Stimulated activated CD8-positive, alpha-beta memory T cell treated with anti-CD3 and anti-CD28 coated beads, Interleukin-4, amount 100 ng/mL, for 24 hours (primary cell): ENCODE measurements at regions not wholly inside any gene's neighbourhood (a gene's known extent, or its start where the extent isn't known, plus 50 kb on each side); places are given as distances from the start of the nearest gene placed in this dataset.
"Not testable (repeated sequence)": the region's sequence is repeated elsewhere in the genome, so short reads cannot be mapped to it uniquely, and the experiment has no call there.

Experiments
- DNase-seq: peaks from one replicate; pipeline ENCODE4 v3.0.0-alpha.2; 2020; ENCODE audit warnings: low read depth

DNA sequence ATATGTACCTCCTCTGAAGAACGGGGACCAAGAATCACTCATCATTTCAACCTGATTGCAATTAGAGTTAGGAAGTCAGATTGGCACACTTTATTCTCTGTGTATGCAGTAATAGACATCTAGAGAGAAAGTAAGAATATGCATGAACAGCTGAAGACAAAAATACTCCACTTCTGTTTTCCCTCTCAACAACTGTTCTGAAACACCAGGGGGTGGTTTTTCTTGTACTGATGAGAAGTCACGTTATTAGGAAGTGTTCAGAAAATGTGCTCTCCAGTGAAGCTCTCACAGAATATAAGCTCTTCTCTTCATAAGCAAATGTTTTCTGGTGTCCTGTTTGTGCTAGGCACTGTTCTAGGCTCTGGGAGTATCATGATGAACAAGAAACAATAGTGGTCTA, 531.7 kb upstream of the C9orf72 start:
- no peak for DNase-seq

DNA sequence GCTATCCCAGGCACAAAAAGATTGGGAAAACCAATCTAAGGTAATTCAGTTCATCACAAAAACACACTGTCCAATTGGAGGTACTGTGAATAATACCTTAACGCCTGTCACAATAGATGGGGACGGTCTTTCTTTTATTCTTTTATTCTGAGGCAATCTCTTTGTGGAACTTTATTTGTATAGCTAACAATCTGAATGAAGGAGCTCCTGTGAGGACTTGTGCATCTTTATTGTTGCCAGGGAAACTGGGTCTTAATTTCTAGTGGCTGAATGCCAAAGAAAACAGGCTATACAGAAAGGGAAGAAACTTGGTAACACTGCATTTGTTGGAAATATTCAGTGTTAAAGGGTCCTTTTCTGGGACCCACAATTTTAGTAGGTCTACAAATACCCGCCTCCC, 546.9 kb upstream of the C9orf72 start:
- DNase-seq = no peak

DNA sequence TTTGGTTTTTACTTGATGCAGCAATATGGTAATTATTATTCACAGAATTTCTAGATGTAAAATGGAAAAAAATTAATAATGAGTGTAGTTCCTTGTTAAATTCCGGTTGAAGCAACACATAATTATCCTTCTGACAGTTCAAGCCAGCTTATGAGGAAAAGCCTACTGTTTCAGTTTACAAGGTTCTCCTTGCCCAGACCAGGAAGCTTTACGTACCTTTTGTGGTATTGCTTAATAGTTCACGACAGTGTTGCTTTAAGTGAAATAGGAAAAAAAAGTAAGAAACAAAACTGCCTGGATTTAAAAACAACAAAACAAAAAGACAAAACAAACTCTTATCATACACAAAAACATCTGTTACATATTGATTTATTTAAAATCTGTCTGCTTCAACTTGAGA, 547.3 kb upstream of the C9orf72 start:
- DNase-seq = no peak

DNA sequence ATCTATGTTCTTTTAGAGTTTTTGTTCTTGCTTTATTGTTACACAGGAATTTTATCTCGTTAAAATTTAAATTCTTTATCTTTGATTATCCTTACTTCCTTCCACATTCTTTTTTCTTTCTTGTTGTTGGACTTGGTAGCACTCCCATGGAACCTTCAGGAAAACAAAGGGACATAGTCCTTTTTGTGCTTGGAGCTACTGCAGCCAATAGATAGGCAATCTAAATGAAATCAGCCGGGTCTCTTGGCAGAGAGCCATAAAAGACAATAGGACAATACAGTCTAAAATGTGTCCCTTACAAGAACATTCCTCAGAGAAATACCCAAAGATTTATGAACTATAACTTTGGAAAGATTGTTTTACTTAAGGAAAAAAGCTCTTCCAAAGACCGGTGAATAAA, 548.1 kb upstream of the C9orf72 start:
- DNase-seq = no peak

DNA sequence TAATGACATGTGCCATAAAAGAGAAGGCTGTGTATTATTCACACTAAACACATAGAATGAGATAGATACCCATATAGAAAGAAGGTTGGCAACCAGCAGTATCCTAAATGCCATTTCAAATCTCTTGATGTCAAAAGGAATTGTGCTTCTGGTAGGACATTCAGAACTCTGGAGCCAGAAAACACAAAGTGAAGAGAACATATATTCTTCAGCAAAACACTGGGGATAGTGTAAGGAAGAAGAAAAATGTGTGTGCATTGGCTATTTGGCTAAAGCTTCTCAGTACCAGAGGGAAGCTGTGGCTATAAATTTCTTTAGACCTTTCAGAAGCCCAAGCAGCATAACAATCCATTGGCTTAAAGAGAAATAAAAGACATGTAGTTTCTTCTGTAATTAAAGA, 551.6 kb upstream of the C9orf72 start:
- no peak for DNase-seq

DNA sequence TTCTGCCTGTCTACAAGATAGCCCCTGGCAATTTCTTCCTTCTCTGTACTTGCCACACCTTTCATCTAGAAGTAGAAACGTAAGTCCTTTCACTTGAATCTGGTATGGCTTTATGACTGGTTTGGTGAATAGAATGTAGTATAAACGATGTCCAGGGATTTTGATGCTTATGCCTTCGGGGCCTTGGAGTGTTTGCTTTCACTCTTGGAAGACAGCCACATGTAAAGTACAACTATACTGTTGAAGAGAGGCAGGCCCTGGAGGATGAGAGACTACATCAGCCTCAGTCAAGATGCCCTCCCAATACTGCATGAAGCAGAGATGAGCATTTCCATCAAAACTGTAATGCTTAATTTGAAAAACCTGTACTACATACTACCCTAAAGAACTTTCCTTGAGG, 553.8 kb upstream of the C9orf72 start:
- DNase-seq = no peak

DNA sequence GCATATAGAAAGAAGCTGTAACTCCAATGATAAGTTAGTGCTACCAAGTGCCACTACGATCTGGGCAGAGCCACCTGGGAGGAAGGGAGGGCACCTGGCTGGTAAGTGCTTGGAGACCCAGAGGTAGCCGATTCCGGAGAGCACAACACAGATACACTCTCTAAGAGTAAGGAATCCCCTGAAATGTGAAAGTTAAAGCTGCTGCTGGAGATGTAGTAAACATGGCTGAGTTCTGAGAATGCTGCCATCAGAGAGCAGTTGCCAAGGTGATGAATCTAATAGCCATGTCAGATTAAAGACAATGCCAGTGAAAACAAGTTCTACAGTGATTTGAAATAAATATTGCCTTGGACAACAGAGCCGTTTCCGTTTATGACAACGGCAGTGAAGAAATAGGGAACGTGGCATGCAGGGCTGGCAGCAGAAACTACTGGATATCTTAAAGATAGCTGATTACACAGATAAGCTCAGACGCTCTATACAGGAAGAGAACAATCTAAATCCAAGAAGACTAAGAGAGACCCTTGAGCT, 561.2 kb upstream of the C9orf72 start:
- no peak for DNase-seq

DNA sequence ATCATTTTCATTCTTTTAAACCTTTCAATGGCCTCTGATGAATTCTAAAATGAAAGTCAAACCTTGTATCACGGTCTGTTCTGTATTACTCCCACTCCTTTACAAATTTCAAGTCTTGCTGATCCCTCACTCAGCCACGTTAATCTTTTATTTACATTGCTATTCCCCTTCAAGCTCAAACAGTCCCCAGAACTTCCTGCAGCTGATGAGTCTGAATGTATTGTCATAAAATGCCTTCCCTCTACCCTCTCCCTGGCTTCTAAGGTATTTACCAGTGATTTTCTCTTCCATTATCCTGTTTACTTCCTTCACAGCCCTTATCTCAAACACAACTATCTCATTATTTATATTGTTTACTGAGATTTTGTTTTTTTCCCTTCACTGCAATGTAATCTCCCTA, 562.3 kb upstream of the C9orf72 start:
- DNase-seq = no peak

DNA sequence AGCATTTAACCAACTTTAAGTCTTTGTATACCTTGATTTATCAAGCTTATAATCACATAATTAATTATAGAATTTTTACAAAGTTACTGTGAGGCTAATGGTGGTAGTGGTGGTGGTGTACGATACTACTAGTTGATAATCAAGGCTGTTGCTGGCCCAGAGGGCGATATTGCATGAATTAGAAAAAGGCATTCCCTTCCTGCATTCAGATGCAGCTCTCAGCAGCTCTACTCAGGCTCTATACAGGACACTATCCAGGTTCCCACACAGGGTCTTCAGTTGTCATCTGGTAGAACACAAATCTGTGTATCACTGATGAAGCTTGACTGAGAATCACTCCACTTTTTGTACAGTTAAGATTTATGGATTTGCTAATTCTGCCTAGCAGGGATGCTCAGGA, 562.8 kb upstream of the C9orf72 start:
- DNase-seq = no peak

DNA sequence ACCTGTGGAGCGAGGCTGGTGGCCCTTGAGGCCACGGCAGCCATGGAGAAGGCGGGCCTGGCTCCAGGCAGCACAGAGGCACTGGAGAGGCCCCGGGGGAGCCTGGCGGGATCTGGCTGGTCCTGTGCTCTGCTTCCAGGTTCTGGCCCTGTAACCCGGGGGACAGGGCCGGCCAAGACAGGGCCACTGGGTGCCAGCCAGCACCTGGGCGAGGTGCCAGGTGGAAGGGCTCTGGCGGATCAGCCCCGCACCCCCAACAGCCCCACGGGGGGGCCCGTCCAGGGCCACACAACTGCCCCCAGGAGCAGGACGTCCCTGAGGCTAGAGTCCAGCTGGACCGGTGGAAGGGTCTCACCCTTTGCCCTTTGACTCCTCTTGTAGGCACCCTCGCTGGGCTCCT, 574.1 kb upstream of the C9orf72 start:
- DNase-seq = not testable (repeated sequence)

DNA sequence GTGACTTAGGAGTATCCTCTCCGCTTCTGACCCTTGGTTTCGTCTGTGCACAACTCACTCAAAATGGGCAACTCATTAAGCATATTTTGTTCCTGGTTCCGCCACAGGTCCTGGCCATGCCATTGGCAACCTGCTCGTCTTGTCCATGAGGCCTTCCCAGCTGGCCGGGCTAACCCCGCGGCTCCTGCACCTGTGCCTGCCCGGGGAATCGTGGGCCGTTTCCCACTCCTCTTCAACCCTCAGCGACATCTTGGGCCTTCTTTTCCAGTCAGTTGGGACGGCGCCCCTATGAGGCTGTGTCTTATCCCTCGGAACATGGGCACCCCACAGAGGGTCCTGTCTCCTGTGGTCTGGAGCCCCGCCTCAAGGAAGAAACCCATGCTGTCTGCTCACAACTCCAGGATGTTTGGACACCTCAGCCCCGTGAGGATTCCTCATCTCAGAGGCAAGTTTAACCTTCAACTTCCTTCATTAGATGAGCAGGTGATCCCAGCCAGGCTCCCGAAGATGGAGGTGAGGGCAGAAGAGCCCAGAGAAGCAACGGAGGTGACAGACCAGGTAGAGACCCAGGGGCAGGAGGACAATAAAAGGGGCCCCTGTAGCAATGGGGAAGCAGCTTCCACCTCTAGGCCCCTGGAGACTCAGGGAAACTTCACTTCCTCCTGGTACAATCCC, 574.8 kb upstream of the C9orf72 start:
- not testable (repeated sequence) for DNase-seq

DNA sequence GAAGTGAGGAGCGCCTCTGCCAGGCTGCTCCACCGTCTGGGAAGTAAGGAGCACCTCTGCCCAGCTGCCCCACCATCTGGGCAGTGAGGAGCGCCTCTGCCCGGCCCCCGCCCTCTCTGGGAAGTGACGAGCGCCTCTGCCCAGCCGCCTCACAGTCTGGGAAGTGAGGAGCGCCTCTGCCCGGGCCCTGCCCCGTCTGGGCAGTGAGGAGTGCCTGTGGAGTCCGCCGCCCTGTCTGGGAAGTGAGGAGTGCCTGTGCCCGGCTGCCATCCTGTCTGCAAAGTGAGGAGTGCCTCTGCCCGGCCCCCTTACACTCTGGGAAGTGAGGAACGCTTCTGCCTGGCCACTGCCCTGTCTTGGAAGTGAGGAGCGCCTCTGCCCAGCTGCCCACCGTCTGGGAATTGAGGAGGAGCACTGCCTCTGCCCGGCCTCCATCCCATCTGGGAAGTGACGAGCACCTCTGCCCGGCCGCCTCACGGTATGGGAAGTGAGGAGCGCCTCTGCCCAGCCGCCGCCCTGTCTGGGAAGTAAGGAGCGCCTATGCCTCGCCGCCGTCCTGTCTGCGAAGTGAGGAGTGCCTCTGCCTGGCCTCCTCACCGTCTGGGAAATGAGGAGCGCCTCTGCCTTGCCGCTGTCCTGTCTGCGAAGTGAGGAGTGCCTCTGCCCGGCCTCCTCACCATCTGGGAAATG, 576.2 kb upstream of the C9orf72 start:
- DNase-seq = not testable (repeated sequence)

DNA sequence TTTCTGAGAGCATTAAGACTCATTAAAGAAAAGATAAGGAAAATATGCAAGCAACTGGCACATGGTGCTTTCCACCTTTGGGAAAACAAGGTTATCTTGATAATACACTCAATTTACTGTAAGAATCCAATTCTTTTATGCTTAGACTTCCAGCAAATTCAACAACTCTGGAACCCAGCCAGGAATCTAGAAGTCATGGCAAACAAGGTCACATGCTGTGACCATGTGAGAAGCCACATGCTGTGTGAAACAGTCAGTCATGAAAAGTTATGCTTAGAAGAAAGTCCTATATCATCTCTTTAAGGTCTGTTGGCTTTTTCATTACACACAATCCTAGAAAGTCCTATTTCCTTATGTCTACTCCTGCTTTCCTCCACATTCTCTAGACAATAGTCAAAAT, 581.8 kb upstream of the C9orf72 start:
- no peak for DNase-seq

DNA sequence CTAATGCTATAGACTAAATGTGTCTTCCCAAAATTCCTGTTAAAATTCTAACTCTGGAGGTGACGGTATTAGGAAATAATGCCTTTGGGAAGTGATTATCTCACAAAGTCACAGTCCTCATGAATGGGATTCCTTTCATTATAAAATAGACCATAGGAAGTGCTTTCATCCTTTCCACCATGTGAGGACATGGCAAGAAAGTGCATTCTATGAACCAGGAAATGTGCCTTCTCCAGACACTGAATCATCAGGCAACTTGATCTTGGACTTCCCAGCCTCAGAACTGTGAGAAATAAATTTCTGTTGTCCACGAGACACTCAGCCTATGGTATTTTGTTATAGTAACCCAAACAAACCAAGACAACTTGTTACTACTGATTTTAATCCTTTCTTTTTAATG, 582.4 kb upstream of the C9orf72 start:
- no peak for DNase-seq

DNA sequence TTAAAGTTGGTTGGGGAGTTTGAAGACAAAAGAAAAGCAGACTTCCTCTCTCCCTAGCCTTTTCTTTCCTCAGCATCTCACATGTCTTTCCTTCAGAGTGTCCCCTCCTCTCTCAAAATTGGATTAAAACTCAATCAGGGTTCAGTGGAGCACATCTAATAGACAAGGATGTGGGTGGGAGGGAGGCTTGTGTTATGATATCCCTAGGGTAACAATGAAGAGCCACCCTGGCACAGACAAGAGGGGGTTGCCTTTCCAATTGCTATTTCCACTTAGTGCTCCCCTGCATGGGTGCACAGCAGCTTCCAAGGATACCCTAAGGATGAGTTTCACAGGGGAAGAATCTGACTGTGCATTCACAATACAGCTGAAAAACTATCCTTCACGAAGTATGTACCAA, 585.2 kb upstream of the C9orf72 start:
- DNase-seq = no peak

DNA sequence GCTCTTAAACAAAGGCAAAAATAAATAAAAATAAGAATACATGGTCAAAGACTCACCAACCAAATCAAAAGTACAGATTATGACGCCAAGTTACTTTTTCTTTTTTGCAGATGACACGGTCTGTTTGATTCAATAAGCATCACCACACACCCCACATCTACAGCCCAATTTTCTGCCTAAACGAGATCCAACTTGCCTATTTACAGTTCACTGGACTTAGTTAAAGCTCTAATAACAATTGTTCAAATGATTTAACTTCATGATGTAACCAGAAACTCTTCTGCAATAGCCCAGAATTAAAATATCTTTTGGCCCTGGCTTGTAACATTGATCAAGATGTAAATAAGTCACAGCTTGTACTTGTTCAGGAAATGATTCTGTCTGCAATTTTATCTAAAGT, 590.3 kb upstream of the C9orf72 start:
- no peak for DNase-seq

DNA sequence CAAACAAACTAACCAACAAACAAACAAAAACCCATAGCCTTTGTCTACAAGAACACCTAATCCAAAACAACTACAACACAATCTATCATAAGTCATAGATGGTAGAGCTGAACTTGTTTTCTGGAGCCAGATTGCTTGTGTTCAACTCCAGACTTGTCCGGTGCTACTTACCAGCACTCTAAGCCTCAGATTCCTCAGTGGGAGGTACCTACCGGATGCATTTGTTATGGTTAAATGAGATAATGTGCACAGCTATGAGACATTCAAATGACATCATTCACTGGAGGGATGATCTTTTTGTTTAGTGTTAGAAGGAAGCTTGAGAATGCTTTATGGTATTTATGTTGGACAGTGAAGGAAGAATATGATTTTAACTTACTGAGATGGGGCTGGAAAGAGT, 592.9 kb upstream of the C9orf72 start:
- DNase-seq = no peak

DNA sequence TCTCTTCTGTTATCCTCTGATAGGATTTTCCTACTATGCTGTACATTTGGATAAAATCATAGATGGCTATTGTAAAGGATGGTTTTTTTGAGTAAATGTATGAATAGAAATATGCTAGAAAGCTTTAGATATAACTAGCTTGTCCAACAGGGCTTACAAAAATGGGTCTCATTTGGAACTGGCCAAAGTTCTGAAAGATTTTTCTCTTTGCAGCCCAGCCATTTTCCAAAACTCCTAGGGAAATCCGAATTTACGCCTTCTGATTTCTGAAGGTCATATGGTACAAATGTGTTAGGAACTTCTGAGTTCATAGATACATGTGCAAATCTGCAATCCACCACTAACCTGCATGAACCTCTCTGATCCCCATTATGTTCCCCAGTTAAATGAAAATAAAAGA, 603.9 kb upstream of the C9orf72 start:
- no peak for DNase-seq

DNA sequence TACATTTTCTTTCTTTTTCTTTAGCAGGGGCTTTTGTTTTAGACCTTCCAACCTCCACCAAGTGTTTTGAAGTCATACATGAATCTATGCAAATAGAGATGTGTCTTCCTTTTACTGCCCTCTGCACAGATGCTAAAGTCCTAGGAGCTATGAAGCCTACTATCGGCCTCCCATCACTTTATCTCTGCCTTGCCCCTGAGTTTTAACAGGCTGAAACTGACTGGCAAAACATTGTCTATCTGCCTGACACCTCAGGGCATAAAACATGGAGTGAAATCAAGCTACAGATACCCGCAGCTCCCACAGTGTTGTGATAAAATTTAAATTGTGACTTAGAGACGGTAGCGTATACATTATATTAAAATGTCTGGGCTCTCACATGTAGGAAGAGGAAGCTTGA, 604.6 kb upstream of the C9orf72 start:
- DNase-seq = no peak

DNA sequence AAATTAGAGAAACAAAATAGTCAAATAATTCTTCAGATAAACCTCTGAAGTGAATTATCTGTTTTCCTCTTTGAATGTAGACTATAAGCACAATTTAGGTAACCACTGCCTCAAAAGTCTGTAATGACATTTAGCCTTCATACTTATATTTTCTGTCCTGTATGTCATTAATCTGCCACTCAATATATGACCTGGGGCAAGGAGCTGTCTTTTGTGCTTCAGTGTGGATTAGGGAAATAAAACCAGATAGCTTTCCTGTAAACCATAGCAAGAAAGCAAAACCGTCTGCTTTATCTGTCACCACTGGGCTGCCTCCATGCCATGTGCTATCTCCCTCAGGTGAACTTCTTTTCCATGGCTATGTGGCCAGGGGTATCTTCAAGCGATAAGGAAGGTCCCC, 606.6 kb upstream of the C9orf72 start:
- DNase-seq = no peak

DNA sequence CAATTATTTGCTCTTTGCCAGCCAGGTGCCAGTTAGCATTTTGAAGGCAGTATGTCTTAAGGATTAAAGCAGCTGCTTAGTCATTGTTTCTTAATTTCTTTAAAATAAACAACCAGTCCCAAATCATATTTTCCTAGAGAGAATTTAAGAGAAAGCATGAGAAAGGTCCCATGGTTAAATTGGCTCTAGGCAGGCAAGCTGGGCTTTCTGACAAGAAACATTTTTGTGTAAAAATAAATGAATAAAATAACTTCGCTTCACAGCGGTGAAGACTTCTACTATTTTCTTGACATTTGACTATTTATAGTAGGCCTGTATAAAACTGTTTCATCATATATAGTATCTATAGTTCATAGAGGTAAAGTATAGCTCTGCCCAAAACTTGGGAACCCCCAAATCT, 617.7 kb upstream of the C9orf72 start:
- DNase-seq = no peak

DNA sequence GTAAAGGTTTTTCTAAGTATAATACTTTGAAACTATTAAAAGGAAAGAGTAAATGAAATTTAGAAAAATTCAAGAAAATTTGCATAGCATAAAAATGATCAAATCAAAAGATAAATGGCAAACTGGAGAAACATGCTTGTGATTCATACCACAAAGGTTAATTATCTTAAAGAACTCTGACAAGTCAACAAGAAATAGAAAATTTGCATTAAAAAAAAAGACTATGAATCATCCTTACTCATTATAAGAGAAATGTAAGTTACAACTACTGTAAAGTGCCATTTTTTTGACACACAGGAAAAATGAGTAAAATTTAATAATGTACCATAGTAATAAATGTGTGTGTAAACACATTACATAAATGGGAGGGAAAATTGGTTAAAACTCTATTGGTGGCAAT, 624.4 kb upstream of the C9orf72 start:
- DNase-seq = no peak

DNA sequence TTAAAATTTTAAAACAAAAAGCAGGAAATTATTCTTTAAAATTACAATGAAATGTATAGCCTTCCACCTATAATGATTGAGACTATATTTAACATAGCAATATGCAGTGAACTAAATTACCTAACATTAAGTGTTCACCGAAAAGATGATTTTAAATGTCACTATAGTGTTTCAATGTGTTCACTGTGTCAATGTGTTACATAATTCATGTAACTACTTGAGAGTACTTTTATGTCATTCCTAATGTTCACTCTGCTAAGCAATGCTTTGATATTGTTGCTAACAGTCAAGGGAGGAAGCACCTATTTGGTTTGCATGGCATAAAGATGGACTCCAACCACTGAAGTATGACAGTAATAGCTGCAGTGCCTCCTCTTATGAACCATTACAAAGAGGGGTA, 629.8 kb upstream of the C9orf72 start:
- no peak for DNase-seq

DNA sequence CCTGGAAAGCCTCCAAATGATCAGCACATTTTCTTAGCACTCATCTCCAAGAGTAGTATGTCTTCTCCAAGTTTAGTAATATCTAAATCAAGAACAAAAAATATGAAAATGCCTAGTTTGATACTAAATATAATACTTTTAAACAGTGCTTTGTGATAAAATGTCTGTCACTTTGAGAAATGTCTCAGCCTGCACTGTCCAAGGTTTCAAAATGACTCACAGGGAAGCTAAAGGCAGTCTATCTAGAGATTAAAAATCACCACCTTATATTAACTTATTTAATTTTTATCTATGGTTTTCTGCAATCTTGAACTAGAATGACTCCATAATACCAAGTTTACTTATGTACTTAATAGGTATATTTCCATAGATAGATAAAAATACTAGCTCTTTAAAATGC, 633.0 kb upstream of the C9orf72 start:
- no peak for DNase-seq
